H1 (cell line): ENCODE measurements at regions not wholly inside any gene's neighbourhood (a gene's known extent, or its start where the extent isn't known, plus 50 kb on each side); places are given as distances from the start of the nearest gene placed in this dataset.

Experiments used
- BCL11A ChIP-seq, 2 experiments: IDR thresholded peaks; one replicate each; pipeline ENCODE4 v1.6.1; 2011; ENCODE audit warnings: low read depth in 2 of 2, low read length in 2 of 2, mild to moderate bottlenecking in 2 of 2
- FOSL1 ChIP-seq: IDR thresholded peaks from 2 replicates; pipeline ENCODE4 v1.6.1; 2011; ENCODE audit warnings: mild to moderate bottlenecking, low read depth, low read length, moderate library complexity; ENCODE audit not compliant: insufficient read depth
- GTF2F1 ChIP-seq: IDR thresholded peaks from 2 replicates; pipeline ENCODE4 v1.6.1; 2012; ENCODE audit warnings: low read depth, low read length, improper control_type of control experiment, borderline replicate concordance
- JUN ChIP-seq: IDR thresholded peaks from 2 replicates; pipeline ENCODE4 v1.6.1; 2011; ENCODE audit warnings: low read depth, mild to moderate bottlenecking, improper control_type of control experiment, low read length
- NRF1 ChIP-seq: IDR thresholded peaks from 2 replicates; pipeline ENCODE4 v1.6.1; 2011; ENCODE audit warnings: mild to moderate bottlenecking, low read depth, low read length, improper control_type of control experiment
- POLR2A ChIP-seq, 2 experiments: IDR thresholded peaks; 1 replicate in 1 of 2; 2 replicates in 1 of 2; pipeline ENCODE4 v1.6.1; 2011; ENCODE audit warnings: low read depth in 2 of 2, low read length in 2 of 2, mild to moderate bottlenecking in 2 of 2; ENCODE audit errors: control extremely low read depth in 1 of 2
- RXRA ChIP-seq: IDR thresholded peaks from 2 replicates; pipeline ENCODE4 v1.6.1; 2011; ENCODE audit warnings: low read depth, mild to moderate bottlenecking, low read length, moderate library complexity; ENCODE audit not compliant: insufficient read depth
- SP2 ChIP-seq: IDR thresholded peaks from 2 replicates; pipeline ENCODE4 v1.6.1; 2012; ENCODE audit warnings: mild to moderate bottlenecking, low read length, inconsistent platforms
- SP4 ChIP-seq: IDR thresholded peaks from 2 replicates; pipeline ENCODE4 v1.6.1; 2012; ENCODE audit warnings: low read length, inconsistent platforms
- SRF ChIP-seq: IDR thresholded peaks from 2 replicates; pipeline ENCODE4 v1.6.1; 2011; ENCODE audit warnings: mild to moderate bottlenecking, low read depth, low read length, moderate library complexity
- TBP ChIP-seq: IDR thresholded peaks from 2 replicates; pipeline ENCODE4 v1.6.1; 2011; ENCODE audit warnings: low read depth, low read length, improper control_type of control experiment
- TF ChIP-seq, protein P1 (sequence below): fragments of 300-600 bp; sonication (generic); IDR thresholded peaks from 2 replicates; pipeline ENCODE4 v1.7.1; 2012; ENCODE audit warnings: low read length, moderate library complexity, mild to moderate bottlenecking, inconsistent platforms; ENCODE audit not compliant: insufficient replicate concordance
- TF ChIP-seq, protein P2 (sequence below): IDR thresholded peaks from 2 replicates; pipeline ENCODE4 v1.6.1; 2012; ENCODE audit warnings: inconsistent platforms

DNA sequence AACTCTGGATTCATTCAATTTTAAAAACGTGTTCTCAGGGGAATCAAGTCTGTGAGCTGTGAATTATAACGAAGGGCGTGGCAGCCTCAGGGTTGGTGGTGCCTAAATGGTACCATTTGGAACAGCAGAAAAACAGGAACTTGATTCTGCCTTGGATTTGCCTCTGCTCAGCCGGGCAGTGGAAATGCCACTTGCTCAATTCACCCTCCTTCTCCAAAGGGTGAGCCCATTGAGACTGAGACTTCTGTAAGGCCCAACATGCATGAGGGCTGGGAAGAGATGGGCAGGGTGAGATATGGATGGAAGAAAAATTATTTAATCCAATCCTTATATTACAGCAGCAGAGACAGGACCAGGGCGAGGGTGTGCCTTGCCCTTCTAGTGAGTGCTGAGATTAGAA is 107.1 kb upstream of the HABP2 start (continued):
- TF ChIP-seq, protein P1, sequence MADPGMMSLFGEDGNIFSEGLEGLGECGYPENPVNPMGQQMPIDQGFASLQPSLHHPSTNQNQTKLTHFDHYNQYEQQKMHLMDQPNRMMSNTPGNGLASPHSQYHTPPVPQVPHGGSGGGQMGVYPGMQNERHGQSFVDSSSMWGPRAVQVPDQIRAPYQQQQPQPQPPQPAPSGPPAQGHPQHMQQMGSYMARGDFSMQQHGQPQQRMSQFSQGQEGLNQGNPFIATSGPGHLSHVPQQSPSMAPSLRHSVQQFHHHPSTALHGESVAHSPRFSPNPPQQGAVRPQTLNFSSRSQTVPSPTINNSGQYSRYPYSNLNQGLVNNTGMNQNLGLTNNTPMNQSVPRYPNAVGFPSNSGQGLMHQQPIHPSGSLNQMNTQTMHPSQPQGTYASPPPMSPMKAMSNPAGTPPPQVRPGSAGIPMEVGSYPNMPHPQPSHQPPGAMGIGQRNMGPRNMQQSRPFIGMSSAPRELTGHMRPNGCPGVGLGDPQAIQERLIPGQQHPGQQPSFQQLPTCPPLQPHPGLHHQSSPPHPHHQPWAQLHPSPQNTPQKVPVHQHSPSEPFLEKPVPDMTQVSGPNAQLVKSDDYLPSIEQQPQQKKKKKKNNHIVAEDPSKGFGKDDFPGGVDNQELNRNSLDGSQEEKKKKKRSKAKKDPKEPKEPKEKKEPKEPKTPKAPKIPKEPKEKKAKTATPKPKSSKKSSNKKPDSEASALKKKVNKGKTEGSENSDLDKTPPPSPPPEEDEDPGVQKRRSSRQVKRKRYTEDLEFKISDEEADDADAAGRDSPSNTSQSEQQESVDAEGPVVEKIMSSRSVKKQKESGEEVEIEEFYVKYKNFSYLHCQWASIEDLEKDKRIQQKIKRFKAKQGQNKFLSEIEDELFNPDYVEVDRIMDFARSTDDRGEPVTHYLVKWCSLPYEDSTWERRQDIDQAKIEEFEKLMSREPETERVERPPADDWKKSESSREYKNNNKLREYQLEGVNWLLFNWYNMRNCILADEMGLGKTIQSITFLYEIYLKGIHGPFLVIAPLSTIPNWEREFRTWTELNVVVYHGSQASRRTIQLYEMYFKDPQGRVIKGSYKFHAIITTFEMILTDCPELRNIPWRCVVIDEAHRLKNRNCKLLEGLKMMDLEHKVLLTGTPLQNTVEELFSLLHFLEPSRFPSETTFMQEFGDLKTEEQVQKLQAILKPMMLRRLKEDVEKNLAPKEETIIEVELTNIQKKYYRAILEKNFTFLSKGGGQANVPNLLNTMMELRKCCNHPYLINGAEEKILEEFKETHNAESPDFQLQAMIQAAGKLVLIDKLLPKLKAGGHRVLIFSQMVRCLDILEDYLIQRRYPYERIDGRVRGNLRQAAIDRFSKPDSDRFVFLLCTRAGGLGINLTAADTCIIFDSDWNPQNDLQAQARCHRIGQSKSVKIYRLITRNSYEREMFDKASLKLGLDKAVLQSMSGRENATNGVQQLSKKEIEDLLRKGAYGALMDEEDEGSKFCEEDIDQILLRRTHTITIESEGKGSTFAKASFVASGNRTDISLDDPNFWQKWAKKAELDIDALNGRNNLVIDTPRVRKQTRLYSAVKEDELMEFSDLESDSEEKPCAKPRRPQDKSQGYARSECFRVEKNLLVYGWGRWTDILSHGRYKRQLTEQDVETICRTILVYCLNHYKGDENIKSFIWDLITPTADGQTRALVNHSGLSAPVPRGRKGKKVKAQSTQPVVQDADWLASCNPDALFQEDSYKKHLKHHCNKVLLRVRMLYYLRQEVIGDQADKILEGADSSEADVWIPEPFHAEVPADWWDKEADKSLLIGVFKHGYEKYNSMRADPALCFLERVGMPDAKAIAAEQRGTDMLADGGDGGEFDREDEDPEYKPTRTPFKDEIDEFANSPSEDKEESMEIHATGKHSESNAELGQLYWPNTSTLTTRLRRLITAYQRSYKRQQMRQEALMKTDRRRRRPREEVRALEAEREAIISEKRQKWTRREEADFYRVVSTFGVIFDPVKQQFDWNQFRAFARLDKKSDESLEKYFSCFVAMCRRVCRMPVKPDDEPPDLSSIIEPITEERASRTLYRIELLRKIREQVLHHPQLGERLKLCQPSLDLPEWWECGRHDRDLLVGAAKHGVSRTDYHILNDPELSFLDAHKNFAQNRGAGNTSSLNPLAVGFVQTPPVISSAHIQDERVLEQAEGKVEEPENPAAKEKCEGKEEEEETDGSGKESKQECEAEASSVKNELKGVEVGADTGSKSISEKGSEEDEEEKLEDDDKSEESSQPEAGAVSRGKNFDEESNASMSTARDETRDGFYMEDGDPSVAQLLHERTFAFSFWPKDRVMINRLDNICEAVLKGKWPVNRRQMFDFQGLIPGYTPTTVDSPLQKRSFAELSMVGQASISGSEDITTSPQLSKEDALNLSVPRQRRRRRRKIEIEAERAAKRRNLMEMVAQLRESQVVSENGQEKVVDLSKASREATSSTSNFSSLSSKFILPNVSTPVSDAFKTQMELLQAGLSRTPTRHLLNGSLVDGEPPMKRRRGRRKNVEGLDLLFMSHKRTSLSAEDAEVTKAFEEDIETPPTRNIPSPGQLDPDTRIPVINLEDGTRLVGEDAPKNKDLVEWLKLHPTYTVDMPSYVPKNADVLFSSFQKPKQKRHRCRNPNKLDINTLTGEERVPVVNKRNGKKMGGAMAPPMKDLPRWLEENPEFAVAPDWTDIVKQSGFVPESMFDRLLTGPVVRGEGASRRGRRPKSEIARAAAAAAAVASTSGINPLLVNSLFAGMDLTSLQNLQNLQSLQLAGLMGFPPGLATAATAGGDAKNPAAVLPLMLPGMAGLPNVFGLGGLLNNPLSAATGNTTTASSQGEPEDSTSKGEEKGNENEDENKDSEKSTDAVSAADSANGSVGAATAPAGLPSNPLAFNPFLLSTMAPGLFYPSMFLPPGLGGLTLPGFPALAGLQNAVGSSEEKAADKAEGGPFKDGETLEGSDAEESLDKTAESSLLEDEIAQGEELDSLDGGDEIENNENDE: no peak
- no peak for TF ChIP-seq GTF2F1
- no peak for TF ChIP-seq NRF1
- no peak for TF ChIP-seq JUN
- TF ChIP-seq BCL11A (IDR thresholded peaks at IDR 0.05; ENCODE audit: low read depth in 2 of 2, low read length in 2 of 2): no peak
- TF ChIP-seq, protein P2, sequence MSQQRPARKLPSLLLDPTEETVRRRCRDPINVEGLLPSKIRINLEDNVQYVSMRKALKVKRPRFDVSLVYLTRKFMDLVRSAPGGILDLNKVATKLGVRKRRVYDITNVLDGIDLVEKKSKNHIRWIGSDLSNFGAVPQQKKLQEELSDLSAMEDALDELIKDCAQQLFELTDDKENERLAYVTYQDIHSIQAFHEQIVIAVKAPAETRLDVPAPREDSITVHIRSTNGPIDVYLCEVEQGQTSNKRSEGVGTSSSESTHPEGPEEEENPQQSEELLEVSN: no peak
- TF ChIP-seq SP4: no peak
- TF ChIP-seq RXRA: no peak
- no peak for TF ChIP-seq FOSL1
- no peak for TF ChIP-seq SRF
- TF ChIP-seq TBP: no peak
- TF ChIP-seq POLR2A (IDR thresholded peaks at IDR 0.05; ENCODE audit: control extremely low read depth in 1 of 2, low read depth in 2 of 2, low read length in 2 of 2): no peak
- TF ChIP-seq SP2: no peak
